T-helper 17 cell (primary cell): ENCODE measurements at regions not wholly inside any gene's neighbourhood (a gene's known extent, or its start where the extent isn't known, plus 50 kb on each side); places are given as distances from the start of the nearest gene placed in this dataset.

ENCODE experiments used
- ATAC-seq: fragments of 150-1000 bp; cut with Tn5 transposase; 2 replicates; pipeline ENCODE4 v1.10.0; 2021; ENCODE audit warnings: mild to moderate bottlenecking, moderate library complexity
- DNase-seq, 3 donors: peaks; one replicate each; pipeline versions ENCODE4 v3.0.0 to v3.0.0-alpha.2; 2020 to 2021
- H3K9me3 ChIP-seq: one replicate; pipeline ENCODE4 v1.7.0; 2013; ENCODE audit warnings: low read length, mild to moderate bottlenecking; ENCODE audit not compliant: control insufficient read depth, poor library complexity, severe bottlenecking
- H3K27ac Mint-ChIP-seq: one replicate; pipeline ENCODE4 v1.8.0; 2022; ENCODE audit warnings: mild to moderate bottlenecking, moderate library complexity, mixed read lengths
- H3K27me3 Mint-ChIP-seq: one replicate; pipeline ENCODE4 v1.8.0; 2022; ENCODE audit warnings: mixed read lengths
- H3K36me3 Mint-ChIP-seq: one replicate; pipeline ENCODE4 v1.8.0; 2022; ENCODE audit warnings: low read depth, mixed read lengths
- H3K4me1 Mint-ChIP-seq: one replicate; pipeline ENCODE4 v1.8.0; 2022; ENCODE audit warnings: mild to moderate bottlenecking, mixed read lengths
- H3K4me3 Mint-ChIP-seq: one replicate; pipeline ENCODE4 v1.8.0; 2022; ENCODE audit warnings: mild to moderate bottlenecking, moderate library complexity, mixed read lengths

GRCh38 chr2:128444816-128445522, 126.3 kb upstream of the HS6ST1 start:
- no peak overlapping the region for H3K27ac Mint-ChIP-seq
- peaks cover 2% of the 10 kb centered on the region for H3K36me3 Mint-ChIP-seq
- no peak overlapping the region for H3K4me3 Mint-ChIP-seq
- no peaks in the 10 kb centered on the region for H3K9me3 ChIP-seq
- ATAC-seq: no peak
- peaks cover 14% of the 10 kb centered on the region for H3K27me3 Mint-ChIP-seq
- H3K4me1 Mint-ChIP-seq: no peaks in the 10 kb centered on the region
- DNase-seq: no peak

- no peaks in the 10 kb centered on the region for H3K9me3 ChIP-seq
- no peaks in the 10 kb centered on the region for H3K4me1 Mint-ChIP-seq
- H3K4me3 Mint-ChIP-seq: no peak overlapping the region
- DNase-seq (no peak), ATAC-seq (no peak)
- H3K36me3 Mint-ChIP-seq: peaks cover 2% of the 10 kb centered on the region
- H3K27ac Mint-ChIP-seq: no peak overlapping the region
- H3K27me3 Mint-ChIP-seq: peaks cover 10% of the 10 kb centered on the region
These were observed 126.8 kb upstream of the HS6ST1 start for GRCh38 chr2:128445523-128445900.

- H3K4me1 Mint-ChIP-seq: no peaks in the 10 kb centered on the region
- ATAC-seq (no peak), DNase-seq (no peak)
- H3K36me3 Mint-ChIP-seq: peaks cover 2% of the 10 kb centered on the region
- no peaks in the 10 kb centered on the region for H3K9me3 ChIP-seq
- H3K27ac Mint-ChIP-seq: no peak overlapping the region
- no peak overlapping the region for H3K4me3 Mint-ChIP-seq
- peaks cover 10% of the 10 kb centered on the region for H3K27me3 Mint-ChIP-seq
These were observed 127.6 kb upstream of the HS6ST1 start for GRCh38 chr2:128446049-128446873.

GRCh38 chr2:128446874-128447537, 128.3 kb upstream of the HS6ST1 start:
- H3K4me1 Mint-ChIP-seq: no peaks in the 10 kb centered on the region
- H3K36me3 Mint-ChIP-seq: no peaks in the 10 kb centered on the region
- H3K9me3 ChIP-seq: no peaks in the 10 kb centered on the region
- no peak for ATAC-seq
- DNase-seq: no peak
- no peak overlapping the region for H3K27ac Mint-ChIP-seq
- H3K27me3 Mint-ChIP-seq: peaks cover 10% of the 10 kb centered on the region
- H3K4me3 Mint-ChIP-seq: no peak overlapping the region

- no peak for DNase-seq
These were observed 128.9 kb upstream of the HS6ST1 start for GRCh38 chr2:128447538-128447995.

GRCh38 chr2:128448331-128449225, 129.9 kb upstream of the HS6ST1 start:
- no peaks in the 10 kb centered on the region for H3K9me3 ChIP-seq
- no peaks in the 10 kb centered on the region for H3K4me1 Mint-ChIP-seq
- ATAC-seq (no peak), DNase-seq (no peak)
- no peak overlapping the region for H3K27ac Mint-ChIP-seq
- no peak overlapping the region for H3K4me3 Mint-ChIP-seq
- peaks cover 16% of the 10 kb centered on the region for H3K27me3 Mint-ChIP-seq
- no peaks in the 10 kb centered on the region for H3K36me3 Mint-ChIP-seq

More at GRCh38 chr2:128447538-128447995, 128.9 kb upstream of the HS6ST1 start:
- Mint-ChIP-seq H3K36me3 (no peaks in the 10 kb centered on the region), H3K27ac (no peak overlapping the region), H3K4me1 (no peaks in the 10 kb centered on the region), H3K4me3 (no peak overlapping the region), H3K27me3 (peaks cover 10% of the 10 kb centered on the region)
- H3K9me3 ChIP-seq: no peaks in the 10 kb centered on the region
- no peak for ATAC-seq

- Mint-ChIP-seq H3K36me3 (no peaks in the 10 kb centered on the region), H3K4me1 (no peaks in the 10 kb centered on the region), H3K27me3 (peaks cover 20% of the 10 kb centered on the region), H3K4me3 (no peak overlapping the region), H3K27ac (no peak overlapping the region)
- no peaks in the 10 kb centered on the region for H3K9me3 ChIP-seq
- ATAC-seq (no peak), DNase-seq (no peak)
These were observed 130.8 kb upstream of the HS6ST1 start for GRCh38 chr2:128449226-128450061.

GRCh38 chr2:128450211-128451024, 131.8 kb upstream of the HS6ST1 start:
- Mint-ChIP-seq H3K27ac (no peak overlapping the region), H3K4me1 (no peaks in the 10 kb centered on the region), H3K4me3 (no peak overlapping the region), H3K27me3 (peaks cover 28% of the 10 kb centered on the region), H3K36me3 (no peaks in the 10 kb centered on the region)
- no peaks in the 10 kb centered on the region for H3K9me3 ChIP-seq
- DNase-seq (no peak), ATAC-seq (no peak)

GRCh38 chr2:128451084-128452023, 132.7 kb upstream of the HS6ST1 start:
- Mint-ChIP-seq H3K36me3 (no peaks in the 10 kb centered on the region), H3K4me1 (no peaks in the 10 kb centered on the region), H3K27ac (no peak overlapping the region), H3K27me3 (peaks cover 35% of the 10 kb centered on the region), H3K4me3 (no peak overlapping the region)
- no peaks in the 10 kb centered on the region for H3K9me3 ChIP-seq
- DNase-seq: no peak
- ATAC-seq: no peak

GRCh38 chr2:128452024-128452411, 133.3 kb upstream of the HS6ST1 start:
- H3K27ac Mint-ChIP-seq: no peak overlapping the region

More at GRCh38 chr2:128452024-128452411, 133.3 kb upstream of the HS6ST1 start:
- no peak for ATAC-seq
- H3K27me3 Mint-ChIP-seq: peaks cover 41% of the 10 kb centered on the region
- no peaks in the 10 kb centered on the region for H3K36me3 Mint-ChIP-seq
- H3K4me1 Mint-ChIP-seq: no peaks in the 10 kb centered on the region
- no peak overlapping the region for H3K4me3 Mint-ChIP-seq
- no peaks in the 10 kb centered on the region for H3K9me3 ChIP-seq
- DNase-seq: no peak
